ENCODE measurements at regions not wholly inside any gene's neighbourhood (a gene's known extent, or its start where the extent isn't known, plus 50 kb on each side); places are given as distances from the start of the nearest gene placed in this dataset.

DNA sequence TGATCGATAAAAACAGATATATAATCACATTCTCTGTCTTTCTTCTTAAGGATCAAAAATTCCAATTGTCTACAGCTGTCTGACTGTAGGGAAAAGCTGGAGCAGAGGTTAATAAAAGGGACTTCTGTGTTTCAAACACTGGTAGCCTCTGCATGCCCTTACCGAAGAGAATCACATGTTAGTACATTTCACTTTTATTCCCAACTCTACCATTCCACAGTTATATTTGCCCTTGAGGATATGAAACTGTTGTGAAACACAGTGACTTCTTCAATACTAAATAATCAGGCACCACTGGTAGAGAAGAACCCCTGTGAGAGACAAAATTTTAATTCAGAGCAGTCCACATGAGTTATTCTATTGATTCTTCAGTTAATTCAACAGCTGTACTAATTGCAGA lies 1187.3 kb upstream of the CITED2 start:
- TF ChIP-seq POLR2A (IDR thresholded peaks at IDR 0.05) = no peak
- TF ChIP-seq, protein P1, sequence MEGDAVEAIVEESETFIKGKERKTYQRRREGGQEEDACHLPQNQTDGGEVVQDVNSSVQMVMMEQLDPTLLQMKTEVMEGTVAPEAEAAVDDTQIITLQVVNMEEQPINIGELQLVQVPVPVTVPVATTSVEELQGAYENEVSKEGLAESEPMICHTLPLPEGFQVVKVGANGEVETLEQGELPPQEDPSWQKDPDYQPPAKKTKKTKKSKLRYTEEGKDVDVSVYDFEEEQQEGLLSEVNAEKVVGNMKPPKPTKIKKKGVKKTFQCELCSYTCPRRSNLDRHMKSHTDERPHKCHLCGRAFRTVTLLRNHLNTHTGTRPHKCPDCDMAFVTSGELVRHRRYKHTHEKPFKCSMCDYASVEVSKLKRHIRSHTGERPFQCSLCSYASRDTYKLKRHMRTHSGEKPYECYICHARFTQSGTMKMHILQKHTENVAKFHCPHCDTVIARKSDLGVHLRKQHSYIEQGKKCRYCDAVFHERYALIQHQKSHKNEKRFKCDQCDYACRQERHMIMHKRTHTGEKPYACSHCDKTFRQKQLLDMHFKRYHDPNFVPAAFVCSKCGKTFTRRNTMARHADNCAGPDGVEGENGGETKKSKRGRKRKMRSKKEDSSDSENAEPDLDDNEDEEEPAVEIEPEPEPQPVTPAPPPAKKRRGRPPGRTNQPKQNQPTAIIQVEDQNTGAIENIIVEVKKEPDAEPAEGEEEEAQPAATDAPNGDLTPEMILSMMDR (IDR thresholded peaks at IDR 0.05) = no peak
- TF ChIP-seq POLR2AphosphoS5 (IDR thresholded peaks at IDR 0.05) = no peak
